ENCODE measurements at regions not wholly inside any gene's neighbourhood (a gene's known extent, or its start where the extent isn't known, plus 50 kb on each side); places are given as distances from the start of the nearest gene placed in this dataset.

- H3K27ac ChIP-seq (ENCODE audit: insufficient read length, low read depth, low read length): no peak overlapping the region
- no peak overlapping the region for H3K4me3 Mint-ChIP-seq
These were observed 583.1 kb downstream of the CCDC171 start for GRCh38 chr9:16135968-16136367.

More at GRCh38 chr9:16135968-16136367, 583.1 kb downstream of the CCDC171 start:
- Histone ChIP-seq H3K56ac (ENCODE audit: insufficient read length, low read depth, low read length) (no peak overlapping the region), H4K5ac (ENCODE audit: insufficient read length, low read depth, low read length) (no peak overlapping the region), H3K79me2 (ENCODE audit: insufficient read depth, low read length) (no peaks in the 10 kb centered on the region), H3K4me1 (ENCODE audit: insufficient read depth, low read length) (no peaks in the 10 kb centered on the region), H2BK120ac (ENCODE audit: low read depth, low read length, poor library complexity, severe bottlenecking) (no peak overlapping the region), H2BK12ac (ENCODE audit: insufficient read length, low read depth, low read length) (no peak overlapping the region), H2AFZ (ENCODE audit: low read length) (no peak overlapping the region), H3T11ph (ENCODE audit: low read length) (no peak overlapping the region), H2BK5ac (ENCODE audit: insufficient read length, low read length) (no peak overlapping the region), H3K14ac (ENCODE audit: insufficient read depth, low read length) (no peak overlapping the region), H4K91ac (ENCODE audit: insufficient read length, low read depth, low read length) (no peak overlapping the region), H3K27me3 (ENCODE audit: insufficient read depth, low read length) (no peaks in the 10 kb centered on the region), H4K20me1 (ENCODE audit: control insufficient read depth, insufficient read depth, insufficient read length) (no peaks in the 10 kb centered on the region), H3K4me2 (ENCODE audit: insufficient read depth, insufficient read length, low read length) (no peak overlapping the region), H2BK15ac (ENCODE audit: low read depth, low read length) (no peak overlapping the region), H3K4ac (ENCODE audit: low read depth, low read length) (no peak overlapping the region), H3K23me2 (ENCODE audit: insufficient read length, low read depth, low read length, poor library complexity, severe bottlenecking) (no peaks in the 10 kb centered on the region), H3K23ac (ENCODE audit: insufficient read length, low read depth, low read length) (no peak overlapping the region), H2AK5ac (ENCODE audit: insufficient read length, low read length) (no peak overlapping the region), H3K9me3 (ENCODE audit: control insufficient read depth, low read depth, low read length) (no peaks in the 10 kb centered on the region), H3K9ac (ENCODE audit: extremely low read depth, insufficient read length, low read length) (no peak overlapping the region), H3K79me1 (ENCODE audit: insufficient read depth, low read depth, low read length, poor library complexity, severe bottlenecking) (no peaks in the 10 kb centered on the region), H3K18ac (ENCODE audit: insufficient read length, low read depth, low read length) (no peak overlapping the region), H2BK20ac (ENCODE audit: low read depth, low read length, poor library complexity, severe bottlenecking) (no peak overlapping the region), H4K8ac (replicated peaks; ENCODE audit: insufficient read length, low read depth, low read length) (no peak overlapping the region)
- no peak overlapping the region for H3K27ac Mint-ChIP-seq
- H3K4me1 Mint-ChIP-seq: peaks cover 10 to 13% of the 10 kb centered on the region in 2 experiments
- DNase-seq: no peak
- H3K27me3 Mint-ChIP-seq (ENCODE audit: low read depth): peaks cover 22% of the 10 kb centered on the region
- no CpG with 5 or more reads among the region's 1 CpG for WGBS (ENCODE audit: extremely low coverage, insufficient read length, low lambda C conversion rate)
- no peaks in the 10 kb centered on the region for H3K36me3 Mint-ChIP-seq (ENCODE audit: insufficient read depth in 1 of 3, low read depth in 3 of 3)
- TF ChIP-seq, protein P1, sequence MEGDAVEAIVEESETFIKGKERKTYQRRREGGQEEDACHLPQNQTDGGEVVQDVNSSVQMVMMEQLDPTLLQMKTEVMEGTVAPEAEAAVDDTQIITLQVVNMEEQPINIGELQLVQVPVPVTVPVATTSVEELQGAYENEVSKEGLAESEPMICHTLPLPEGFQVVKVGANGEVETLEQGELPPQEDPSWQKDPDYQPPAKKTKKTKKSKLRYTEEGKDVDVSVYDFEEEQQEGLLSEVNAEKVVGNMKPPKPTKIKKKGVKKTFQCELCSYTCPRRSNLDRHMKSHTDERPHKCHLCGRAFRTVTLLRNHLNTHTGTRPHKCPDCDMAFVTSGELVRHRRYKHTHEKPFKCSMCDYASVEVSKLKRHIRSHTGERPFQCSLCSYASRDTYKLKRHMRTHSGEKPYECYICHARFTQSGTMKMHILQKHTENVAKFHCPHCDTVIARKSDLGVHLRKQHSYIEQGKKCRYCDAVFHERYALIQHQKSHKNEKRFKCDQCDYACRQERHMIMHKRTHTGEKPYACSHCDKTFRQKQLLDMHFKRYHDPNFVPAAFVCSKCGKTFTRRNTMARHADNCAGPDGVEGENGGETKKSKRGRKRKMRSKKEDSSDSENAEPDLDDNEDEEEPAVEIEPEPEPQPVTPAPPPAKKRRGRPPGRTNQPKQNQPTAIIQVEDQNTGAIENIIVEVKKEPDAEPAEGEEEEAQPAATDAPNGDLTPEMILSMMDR (conservative IDR thresholded peaks at IDR 0.05): no peak
- no peaks in the 10 kb centered on the region for H3K9me3 Mint-ChIP-seq
